Peyer's patch (tissue), 4 donors: ENCODE measurements at regions not wholly inside any gene's neighbourhood (a gene's known extent, or its start where the extent isn't known, plus 50 kb on each side); places are given as distances from the start of the nearest gene placed in this dataset.

Experiments used
- POLR2A ChIP-seq, 2 donors: fragments of 450-650 bp; IDR thresholded peaks; one replicate each; pipeline ENCODE4 v1.5.1; 2017; ENCODE audit warnings: antibody characterized with exemption in 2 of 2, mild to moderate bottlenecking in 2 of 2, moderate library complexity in 2 of 2
- TF ChIP-seq, protein P1 (sequence below), 6 experiments: fragments of 450-650 bp in 4 of 6; fragments of 200-600 bp in 2 of 6; sonication (generic) in 1 of 6; IDR thresholded peaks; one replicate each; pipeline ENCODE4 v1.5.1; 2017 to 2019; ENCODE audit warnings: antibody characterized with exemption in 6 of 6, mild to moderate bottlenecking in 3 of 6, moderate library complexity in 1 of 6

DNA sequence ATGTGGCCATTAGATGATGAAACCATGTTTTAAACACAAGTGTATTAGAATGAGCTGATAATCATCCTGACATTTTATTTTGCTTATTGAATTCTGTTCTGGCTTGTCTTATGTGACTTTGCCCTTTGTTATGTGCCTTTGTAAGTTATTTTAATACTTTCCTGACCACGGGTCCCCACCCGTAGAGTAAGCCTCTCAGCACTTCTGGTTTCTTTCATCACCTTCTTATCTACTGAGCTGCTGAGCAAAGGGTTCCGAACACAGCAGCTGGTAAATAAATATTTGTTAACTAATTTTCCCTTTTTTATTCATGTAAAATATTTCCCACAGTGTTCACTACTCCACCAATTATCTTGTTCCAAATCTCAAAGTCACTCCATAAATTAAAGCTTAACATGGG, 1115.3 kb downstream of the SORCS3 start:
- TF ChIP-seq, protein P1, sequence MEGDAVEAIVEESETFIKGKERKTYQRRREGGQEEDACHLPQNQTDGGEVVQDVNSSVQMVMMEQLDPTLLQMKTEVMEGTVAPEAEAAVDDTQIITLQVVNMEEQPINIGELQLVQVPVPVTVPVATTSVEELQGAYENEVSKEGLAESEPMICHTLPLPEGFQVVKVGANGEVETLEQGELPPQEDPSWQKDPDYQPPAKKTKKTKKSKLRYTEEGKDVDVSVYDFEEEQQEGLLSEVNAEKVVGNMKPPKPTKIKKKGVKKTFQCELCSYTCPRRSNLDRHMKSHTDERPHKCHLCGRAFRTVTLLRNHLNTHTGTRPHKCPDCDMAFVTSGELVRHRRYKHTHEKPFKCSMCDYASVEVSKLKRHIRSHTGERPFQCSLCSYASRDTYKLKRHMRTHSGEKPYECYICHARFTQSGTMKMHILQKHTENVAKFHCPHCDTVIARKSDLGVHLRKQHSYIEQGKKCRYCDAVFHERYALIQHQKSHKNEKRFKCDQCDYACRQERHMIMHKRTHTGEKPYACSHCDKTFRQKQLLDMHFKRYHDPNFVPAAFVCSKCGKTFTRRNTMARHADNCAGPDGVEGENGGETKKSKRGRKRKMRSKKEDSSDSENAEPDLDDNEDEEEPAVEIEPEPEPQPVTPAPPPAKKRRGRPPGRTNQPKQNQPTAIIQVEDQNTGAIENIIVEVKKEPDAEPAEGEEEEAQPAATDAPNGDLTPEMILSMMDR (IDR thresholded peaks at IDR 0.05) = no peak
- no peak for TF ChIP-seq POLR2A (IDR thresholded peaks at IDR 0.05)
